Activated naive CD4-positive, alpha-beta T cell treated with anti-CD3 and anti-CD28 coated beads, Interleukin-2, amount 10 ng/mL, durations not matched to agents 7 days and 5 days (primary cell): ENCODE measurements at regions not wholly inside any gene's neighbourhood (a gene's known extent, or its start where the extent isn't known, plus 50 kb on each side); places are given as distances from the start of the nearest gene placed in this dataset.
A peak's percentile ranks its signal among the peaks of the same experiment; 100 is the strongest.

Experiments used
- CTCF ChIA-PET: fragments of 350-600 bp; sonication (Branson Sonifier 250); formaldehyde crosslinking; loops from one replicate; lab custom pipeline; 2021; ENCODE audit warnings: antibody characterized with exemption; lab: Charles Lee
- DNase-seq: peaks from one replicate; pipeline ENCODE4 v3.0.0-alpha.2; 2020
- H3K27ac Mint-ChIP-seq: one replicate; pipeline ENCODE4 v1.8.0; 2021; ENCODE audit warnings: mild to moderate bottlenecking, moderate library complexity, mixed read lengths
- H3K27me3 Mint-ChIP-seq: one replicate; pipeline ENCODE4 v1.8.0; 2021; ENCODE audit warnings: mild to moderate bottlenecking, mixed read lengths
- H3K36me3 Mint-ChIP-seq: one replicate; pipeline ENCODE4 v1.8.0; 2021; ENCODE audit warnings: mixed read lengths
- H3K4me1 Mint-ChIP-seq: one replicate; pipeline ENCODE4 v1.8.0; 2021; ENCODE audit warnings: mixed read lengths
- H3K4me3 Mint-ChIP-seq: one replicate; pipeline ENCODE4 v1.8.0; 2021; ENCODE audit warnings: mild to moderate bottlenecking, moderate library complexity, mixed read lengths
- H3K9me3 Mint-ChIP-seq: one replicate; pipeline ENCODE4 v1.8.0; 2021; ENCODE audit warnings: mixed read lengths

- H3K4me1 Mint-ChIP-seq: no peaks in the 10 kb centered on the region
- no peak overlapping the region for H3K27ac Mint-ChIP-seq
- no peaks in the 10 kb centered on the region for H3K36me3 Mint-ChIP-seq
- no peaks in the 10 kb centered on the region for H3K9me3 Mint-ChIP-seq
- no peak overlapping the region for H3K4me3 Mint-ChIP-seq
- DNase-seq: no peak
- CTCF ChIA-PET: no interaction called here
- H3K27me3 Mint-ChIP-seq: no peaks in the 10 kb centered on the region
Observed at GRCh38 chr10:124238367-124238766, 145.0 kb upstream of the CHST15 start.

- CTCF ChIA-PET: interaction anchor here (0.7 to 0.8 kb wide), 2 partner anchors 17 to 242 kb away, joined by 3 read pairs; no protein-coding TSS in a partner anchor
- DNase-seq: no peak
- no peaks in the 10 kb centered on the region for H3K27me3 Mint-ChIP-seq
Observed at GRCh38 chr10:124237282-124237961, 144.0 kb upstream of the CHST15 start.

GRCh38 chr10:124236816-124237215 lies 143.4 kb upstream of the CHST15 start:
- H3K36me3 Mint-ChIP-seq: no peaks in the 10 kb centered on the region
- no peak overlapping the region for H3K27ac Mint-ChIP-seq
- CTCF ChIA-PET: interaction anchor here (0.6 kb wide), 1 partner anchor 21 kb away, joined by 3 read pairs; no protein-coding TSS in a partner anchor
- H3K4me1 Mint-ChIP-seq: no peaks in the 10 kb centered on the region
- H3K27me3 Mint-ChIP-seq: no peaks in the 10 kb centered on the region
- H3K4me3 Mint-ChIP-seq: no peak overlapping the region
- H3K9me3 Mint-ChIP-seq: no peaks in the 10 kb centered on the region
- no peak for DNase-seq

More at GRCh38 chr10:124237282-124237961, 144.0 kb upstream of the CHST15 start:
- H3K4me1 Mint-ChIP-seq: no peaks in the 10 kb centered on the region
- H3K9me3 Mint-ChIP-seq: no peaks in the 10 kb centered on the region
- no peaks in the 10 kb centered on the region for H3K36me3 Mint-ChIP-seq
- H3K4me3 Mint-ChIP-seq: no peak overlapping the region
- no peak overlapping the region for H3K27ac Mint-ChIP-seq

- H3K4me3 Mint-ChIP-seq: no peak overlapping the region
- no peaks in the 10 kb centered on the region for H3K36me3 Mint-ChIP-seq
- no peak for DNase-seq
- H3K27me3 Mint-ChIP-seq: no peaks in the 10 kb centered on the region
- no peak overlapping the region for H3K27ac Mint-ChIP-seq
- CTCF ChIA-PET: interaction anchor here (0.6 kb wide), 1 partner anchor 22 kb away, joined by 3 read pairs; no protein-coding TSS in a partner anchor
- H3K4me1 Mint-ChIP-seq: no peaks in the 10 kb centered on the region
- H3K9me3 Mint-ChIP-seq: peaks cover under 1% of the 10 kb centered on the region
Observed at GRCh38 chr10:124236136-124236535, 142.7 kb upstream of the CHST15 start.

GRCh38 chr10:124235232-124235631 lies 141.8 kb upstream of the CHST15 start:
- H3K27me3 Mint-ChIP-seq: no peaks in the 10 kb centered on the region
- H3K4me1 Mint-ChIP-seq: no peaks in the 10 kb centered on the region

GRCh38 chr10:124233546-124234138 lies 140.2 kb upstream of the CHST15 start:
- Mint-ChIP-seq H3K27ac (no peak overlapping the region), H3K36me3 (peaks cover 6% of the 10 kb centered on the region), H3K27me3 (no peaks in the 10 kb centered on the region), H3K4me3 (no peak overlapping the region), H3K4me1 (no peaks in the 10 kb centered on the region), H3K9me3 (peaks cover 24% of the 10 kb centered on the region)
- CTCF ChIA-PET: interaction anchor here (1.0 kb wide), 1 partner anchor 155 kb away, joined by 5 read pairs; no protein-coding TSS in a partner anchor
- DNase-seq: no peak

More at GRCh38 chr10:124235232-124235631, 141.8 kb upstream of the CHST15 start:
- CTCF ChIA-PET: interaction anchor here (0.8 kb wide), 1 partner anchor 154 kb away, joined by 3 read pairs; no protein-coding TSS in a partner anchor
- no peak overlapping the region for H3K27ac Mint-ChIP-seq
- H3K4me3 Mint-ChIP-seq: no peak overlapping the region
- H3K36me3 Mint-ChIP-seq: no peaks in the 10 kb centered on the region
- H3K9me3 Mint-ChIP-seq: peaks cover 9% of the 10 kb centered on the region
- no peak for DNase-seq

GRCh38 chr10:124232686-124233545 lies 139.5 kb upstream of the CHST15 start:
- H3K4me3 Mint-ChIP-seq: no peak overlapping the region

GRCh38 chr10:124231168-124232155 lies 138.1 kb upstream of the CHST15 start:
- H3K27ac Mint-ChIP-seq: peak overlapping the region; percentile 78
- H3K9me3 Mint-ChIP-seq: peaks cover 46% of the 10 kb centered on the region
- peaks cover 20% of the 10 kb centered on the region for H3K36me3 Mint-ChIP-seq
- no peaks in the 10 kb centered on the region for H3K4me1 Mint-ChIP-seq
- no peaks in the 10 kb centered on the region for H3K27me3 Mint-ChIP-seq
- peak overlapping the region; percentile 25 for H3K4me3 Mint-ChIP-seq
- CTCF ChIA-PET: interaction anchor here (0.6 to 1.0 kb wide), 2 partner anchors 236 to 961 kb away, joined by 3 to 5 read pairs; no protein-coding TSS in a partner anchor
- DNase-seq: peak; percentile 81

More at GRCh38 chr10:124232686-124233545, 139.5 kb upstream of the CHST15 start:
- CTCF ChIA-PET: interaction anchor here (1.0 kb wide), 1 partner anchor 156 kb away, joined by 5 read pairs; no protein-coding TSS in a partner anchor
- peaks cover 32% of the 10 kb centered on the region for H3K9me3 Mint-ChIP-seq
- no peaks in the 10 kb centered on the region for H3K4me1 Mint-ChIP-seq
- no peaks in the 10 kb centered on the region for H3K27me3 Mint-ChIP-seq
- H3K36me3 Mint-ChIP-seq: peaks cover 10% of the 10 kb centered on the region
- no peak overlapping the region for H3K27ac Mint-ChIP-seq
- DNase-seq: no peak

GRCh38 chr10:124230635-124231167 lies 137.3 kb upstream of the CHST15 start:
- H3K27ac Mint-ChIP-seq: peak overlapping the region; percentile 78
- H3K9me3 Mint-ChIP-seq: peaks cover 54% of the 10 kb centered on the region
- peaks cover 22% of the 10 kb centered on the region for H3K36me3 Mint-ChIP-seq
- CTCF ChIA-PET: interaction anchor here (1.0 kb wide), 1 partner anchor 236 kb away, joined by 5 read pairs; no protein-coding TSS in a partner anchor
- DNase-seq: no peak
- H3K4me1 Mint-ChIP-seq: no peaks in the 10 kb centered on the region
- peak overlapping the region; percentile 25 for H3K4me3 Mint-ChIP-seq
- H3K27me3 Mint-ChIP-seq: peaks cover 3% of the 10 kb centered on the region

- H3K4me1 Mint-ChIP-seq: no peaks in the 10 kb centered on the region
- no peak for DNase-seq
- peaks cover 22% of the 10 kb centered on the region for H3K36me3 Mint-ChIP-seq
- CTCF ChIA-PET: no interaction called here
- peaks cover 54% of the 10 kb centered on the region for H3K9me3 Mint-ChIP-seq
- peaks cover 4% of the 10 kb centered on the region for H3K27me3 Mint-ChIP-seq
- peak overlapping the region; percentile 78 for H3K27ac Mint-ChIP-seq
- no peak overlapping the region for H3K4me3 Mint-ChIP-seq
Observed at GRCh38 chr10:124229989-124230634, 136.7 kb upstream of the CHST15 start.

GRCh38 chr10:124229201-124229988 lies 136.0 kb upstream of the CHST15 start:
- H3K4me3 Mint-ChIP-seq: peak overlapping the region; percentile 13
- DNase-seq: no peak
- H3K4me1 Mint-ChIP-seq: no peaks in the 10 kb centered on the region
- H3K27me3 Mint-ChIP-seq: peaks cover 4% of the 10 kb centered on the region
- CTCF ChIA-PET: no interaction called here
- H3K9me3 Mint-ChIP-seq: peaks cover 54% of the 10 kb centered on the region
- H3K27ac Mint-ChIP-seq: peak overlapping the region; percentile 78
- H3K36me3 Mint-ChIP-seq: peaks cover 22% of the 10 kb centered on the region

GRCh38 chr10:124228471-124228870 lies 135.1 kb upstream of the CHST15 start:
- no peak for DNase-seq
- CTCF ChIA-PET: no interaction called here
- Mint-ChIP-seq H3K4me1 (no peaks in the 10 kb centered on the region), H3K9me3 (peaks cover 54% of the 10 kb centered on the region), H3K4me3 (no peak overlapping the region), H3K27ac (peak overlapping the region; percentile 78), H3K27me3 (peaks cover 4% of the 10 kb centered on the region), H3K36me3 (peaks cover 22% of the 10 kb centered on the region)
